ENCODE measurements at regions not wholly inside any gene's neighbourhood (a gene's known extent, or its start where the extent isn't known, plus 50 kb on each side); places are given as distances from the start of the nearest gene placed in this dataset.
"Not testable (repeated sequence)": the region's sequence is repeated elsewhere in the genome, so short reads cannot be mapped to it uniquely, and the experiment has no call there.

GRCh38 chr6:968791-969190, 275.9 kb upstream of the EXOC2 start:
- no peak for DNase-seq (ENCODE audit: low read depth in 4 of 4, low spot score in 3 of 4)

- DNase-seq (ENCODE audit: low read depth in 4 of 4, low spot score in 3 of 4), result no peak
Observed at GRCh38 chr6:967701-968100, 274.8 kb upstream of the EXOC2 start.

- no peak for DNase-seq (ENCODE audit: low read depth in 4 of 4, low spot score in 3 of 4)
Observed at GRCh38 chr6:965343-965742, 272.4 kb upstream of the EXOC2 start.

- no peak for DNase-seq (ENCODE audit: low read depth in 4 of 4, low spot score in 3 of 4)
Observed at GRCh38 chr6:963456-963855, 270.5 kb upstream of the EXOC2 start.

- DNase-seq (ENCODE audit: low read depth in 4 of 4, low spot score in 3 of 4), result no peak
Observed at GRCh38 chr6:961407-961960, 268.5 kb upstream of the EXOC2 start.

GRCh38 chr6:960356-960755, 267.4 kb upstream of the EXOC2 start:
- DNase-seq (ENCODE audit: low read depth in 4 of 4, low spot score in 3 of 4), result no peak

GRCh38 chr6:958488-958887, 265.5 kb upstream of the EXOC2 start:
- DNase-seq (ENCODE audit: low read depth in 4 of 4, low spot score in 3 of 4), result no peak

GRCh38 chr6:951399-952181, 258.7 kb upstream of the EXOC2 start:
- no peak for DNase-seq (ENCODE audit: low read depth in 4 of 4, low spot score in 3 of 4)

GRCh38 chr6:947235-947934, 254.4 kb upstream of the EXOC2 start:
- DNase-seq (ENCODE audit: low read depth in 4 of 4, low spot score in 3 of 4), result no peak

GRCh38 chr6:946546-946945, 253.6 kb upstream of the EXOC2 start:
- no peak for DNase-seq (ENCODE audit: low read depth in 4 of 4, low spot score in 3 of 4)

- no peak for DNase-seq (ENCODE audit: low read depth in 4 of 4, low spot score in 3 of 4)
Observed at GRCh38 chr6:939526-940252, 246.8 kb upstream of the EXOC2 start.

- no peak for DNase-seq (ENCODE audit: low read depth in 4 of 4, low spot score in 3 of 4)
Observed at GRCh38 chr6:938916-939315, 246.0 kb upstream of the EXOC2 start.

- no peak for DNase-seq (ENCODE audit: low read depth in 4 of 4, low spot score in 3 of 4)
Observed at GRCh38 chr6:938271-938905, 245.4 kb upstream of the EXOC2 start.

- DNase-seq (ENCODE audit: low read depth in 4 of 4, low spot score in 3 of 4), result no peak
Observed at GRCh38 chr6:935582-935981, 242.6 kb upstream of the EXOC2 start.

GRCh38 chr6:934686-935085, 241.7 kb upstream of the EXOC2 start:
- DNase-seq (ENCODE audit: low read depth in 4 of 4, low spot score in 3 of 4), result no peak

- DNase-seq (ENCODE audit: low read depth in 4 of 4, low spot score in 3 of 4), result not testable (repeated sequence)
Observed at GRCh38 chr6:931919-932318, 239.0 kb upstream of the EXOC2 start.

- DNase-seq (ENCODE audit: low read depth in 4 of 4, low spot score in 3 of 4), result no peak
Observed at GRCh38 chr6:927157-927556, 234.2 kb upstream of the EXOC2 start.

GRCh38 chr6:925656-926213, 232.8 kb upstream of the EXOC2 start:
- no peak for DNase-seq (ENCODE audit: low read depth in 4 of 4, low spot score in 3 of 4)

- DNase-seq (ENCODE audit: low read depth in 4 of 4, low spot score in 3 of 4), result no peak
Observed at GRCh38 chr6:924661-925060, 231.7 kb upstream of the EXOC2 start.

- no peak for DNase-seq (ENCODE audit: low read depth in 4 of 4, low spot score in 3 of 4)
Observed at GRCh38 chr6:921400-921799, 228.5 kb upstream of the EXOC2 start.

GRCh38 chr6:920512-920911, 227.6 kb upstream of the EXOC2 start:
- DNase-seq (ENCODE audit: low read depth in 4 of 4, low spot score in 3 of 4), result no peak

All from left renal pelvis (tissue), 4 donors.